HG02763 (cell line): ENCODE measurements at regions not wholly inside any gene's neighbourhood (a gene's known extent, or its start where the extent isn't known, plus 50 kb on each side); places are given as distances from the start of the nearest gene placed in this dataset.
"Not testable (repeated sequence)": the region's sequence is repeated elsewhere in the genome, so short reads cannot be mapped to it uniquely, and the experiment has no call there.

Experiments
- ATAC-seq: cut with Tn5 transposase; IDR thresholded peaks from one replicate; pipeline ENCODE4 v1.9.1; 2021; ENCODE audit warnings: mild to moderate bottlenecking, moderate library complexity; ENCODE audit not compliant: unreplicated experiment

DNA sequence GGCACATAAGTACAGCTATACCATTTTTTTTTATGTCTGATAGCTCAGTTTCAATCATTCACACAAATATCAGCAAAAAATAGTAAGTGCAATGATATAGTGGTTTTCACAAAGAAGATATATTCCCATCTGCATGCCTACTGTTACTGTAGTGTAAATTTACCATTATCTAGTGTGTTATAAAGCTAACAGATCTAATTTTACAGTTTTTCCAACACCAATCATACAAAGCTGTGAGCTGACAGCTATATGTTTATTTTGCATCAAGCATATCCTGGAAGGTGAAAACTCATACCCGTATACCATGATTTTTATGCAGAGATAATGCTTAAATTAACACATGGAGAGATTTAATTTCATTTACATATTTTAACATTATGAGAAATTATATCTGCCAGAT is 89.9 kb upstream of the HAPLN1 start:
- no peak for ATAC-seq

GRCh38 chr5:83802686-83803085 is 82.0 kb upstream of the HAPLN1 start:
- ATAC-seq, result no peak

GRCh38 chr5:83800201-83800600 is 79.5 kb upstream of the HAPLN1 start:
- ATAC-seq, result no peak

DNA sequence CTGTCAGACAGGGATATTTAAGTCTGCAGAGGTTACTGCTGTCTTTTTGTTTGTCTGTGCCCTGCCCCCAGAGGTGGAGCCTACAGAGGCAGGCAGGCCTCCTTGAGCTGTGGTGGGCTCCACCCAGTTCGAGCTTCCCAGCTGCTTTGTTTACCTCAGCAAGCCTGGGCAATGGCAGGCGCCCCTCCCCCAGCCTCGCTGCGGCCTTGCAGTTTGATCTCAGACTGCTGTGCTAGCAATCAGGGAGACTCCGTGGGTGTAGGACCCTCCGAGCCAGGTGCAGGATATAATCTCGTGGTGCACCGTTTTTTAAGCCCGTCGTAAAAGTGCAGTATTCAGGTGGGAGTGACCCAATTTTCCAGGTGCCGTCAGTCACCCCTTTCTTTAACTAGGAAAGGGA is 78.4 kb upstream of the HAPLN1 start:
- ATAC-seq, result not testable (repeated sequence)

DNA sequence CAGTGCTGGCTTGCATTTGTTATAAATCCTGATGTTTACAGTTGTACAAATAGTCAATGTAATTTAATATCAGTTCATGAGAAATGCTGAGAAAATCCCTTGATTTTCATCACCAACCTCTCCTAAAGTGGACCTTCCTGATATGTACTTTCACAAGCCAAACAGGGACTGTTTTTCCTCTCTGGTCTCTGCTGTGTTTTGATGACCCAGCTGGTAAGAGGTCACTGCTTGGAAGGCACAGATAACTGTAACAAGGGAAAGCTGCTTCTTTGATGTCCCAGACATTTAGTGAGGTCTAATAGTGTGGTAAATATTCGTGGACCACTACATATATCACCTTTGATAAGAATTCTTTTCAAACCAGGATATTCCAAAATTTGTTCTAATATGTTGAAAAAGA is 68.7 kb upstream of the HAPLN1 start:
- ATAC-seq, result no peak

DNA sequence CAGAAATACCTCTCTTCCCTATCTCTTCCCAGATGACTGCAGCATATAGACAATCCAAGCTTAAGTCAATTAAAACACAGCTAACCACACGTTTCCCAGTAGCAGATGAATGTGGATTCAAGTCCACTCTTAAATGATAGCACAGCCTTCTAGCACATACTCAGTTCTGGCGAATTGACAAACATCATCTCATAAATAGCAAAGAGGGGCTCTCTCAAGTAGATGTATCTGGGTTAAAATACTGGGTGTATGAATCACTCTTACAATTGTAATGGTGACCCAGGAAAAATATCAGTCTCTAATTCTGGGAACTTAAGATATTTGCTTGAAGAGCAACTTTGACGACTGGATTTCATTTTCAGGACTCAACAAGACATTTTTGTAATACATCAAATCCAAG is 67.0 kb upstream of the HAPLN1 start:
- no peak for ATAC-seq

- no peak for ATAC-seq
Observed at GRCh38 chr5:83785176-83785668, 64.6 kb upstream of the HAPLN1 start.

DNA sequence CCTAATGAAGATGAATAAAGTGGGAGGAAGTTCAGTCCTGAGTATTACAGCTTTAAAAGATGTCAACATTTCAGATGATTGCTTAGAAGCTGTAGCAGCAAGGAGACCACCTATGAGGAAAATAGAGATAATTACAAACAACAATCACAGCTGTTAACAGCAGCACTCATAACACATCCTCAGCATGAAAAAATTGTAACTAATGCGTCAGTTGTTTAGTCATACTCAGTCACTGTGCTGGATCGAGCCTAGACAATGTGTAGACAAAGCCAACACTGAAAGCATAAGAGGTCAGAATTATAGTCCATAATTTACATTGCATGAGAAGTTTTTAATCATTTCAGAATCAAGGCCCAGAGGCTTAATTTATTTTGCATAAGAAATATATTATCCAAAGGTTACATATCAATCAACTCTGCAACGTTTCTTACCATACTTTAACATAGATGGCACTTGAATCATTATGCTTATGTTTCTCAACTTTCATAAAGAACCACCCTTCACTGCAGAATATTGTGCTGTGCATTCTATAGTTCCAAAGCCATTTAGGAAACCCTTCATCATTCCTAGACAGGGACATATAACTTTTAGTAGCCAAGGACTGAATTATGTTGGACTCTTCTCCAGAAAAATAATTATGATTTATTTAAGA is 60.2 kb upstream of the HAPLN1 start:
- ATAC-seq, result no peak

DNA sequence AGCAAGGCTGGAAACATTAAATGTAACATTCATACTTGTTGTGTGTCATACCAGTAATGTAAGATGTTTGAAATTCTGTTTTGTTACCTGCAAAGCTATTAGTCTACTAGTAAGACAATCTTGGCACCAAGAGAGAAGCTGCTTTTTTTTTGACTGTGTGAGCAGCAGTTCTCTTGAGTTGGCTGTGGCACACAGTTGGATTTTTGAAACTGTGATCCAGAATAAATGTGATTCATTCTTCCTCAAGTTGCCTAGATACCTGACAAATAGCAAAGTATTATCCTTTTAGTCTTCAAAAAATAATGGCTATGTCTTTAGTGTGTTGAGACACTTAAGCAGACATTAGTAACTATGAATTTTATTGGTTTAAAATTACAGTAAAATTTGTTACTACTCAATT is 57.2 kb upstream of the HAPLN1 start:
- ATAC-seq, result no peak

DNA sequence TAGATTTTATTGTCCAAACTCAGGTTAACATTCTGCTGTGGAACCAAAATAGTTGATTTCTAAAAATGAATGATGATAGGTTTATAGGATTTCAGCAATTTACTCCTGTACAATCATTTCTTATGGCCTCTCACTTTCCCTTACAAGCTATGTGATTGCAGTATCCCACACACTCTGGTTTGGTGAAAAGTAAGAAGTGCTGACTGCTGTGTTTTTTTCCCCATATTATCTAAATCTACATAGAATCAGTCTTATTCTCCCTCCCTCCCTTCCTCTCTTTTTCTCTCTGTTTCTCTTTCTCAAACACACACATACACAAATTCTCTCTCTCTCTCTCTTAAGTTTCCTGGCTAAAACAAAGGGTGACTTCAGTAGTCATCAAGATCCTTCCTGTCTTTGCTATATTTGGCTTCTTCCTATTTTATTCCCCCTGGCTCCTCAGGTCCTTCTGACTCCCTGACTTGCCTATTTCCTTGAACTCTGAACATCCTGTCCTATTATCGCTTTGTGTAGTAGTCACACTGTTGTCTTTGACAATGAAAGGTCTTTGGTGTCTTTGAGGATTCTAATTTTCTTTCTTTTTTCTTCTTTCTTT is 55.9 kb upstream of the HAPLN1 start:
- ATAC-seq, result no peak
